ENCODE measurements at regions not wholly inside any gene's neighbourhood (a gene's known extent, or its start where the extent isn't known, plus 50 kb on each side); places are given as distances from the start of the nearest gene placed in this dataset.

GRCh38 chr4:24637173-24637572 is 52.8 kb upstream of the DHX15 start:
- DNase-seq: no peak

- no peak for DNase-seq
Measured at GRCh38 chr4:24638396-24638875, 54.1 kb upstream of the DHX15 start.

GRCh38 chr4:24639714-24640113 is 55.4 kb upstream of the DHX15 start:
- DNase-seq: peak; percentile 38

GRCh38 chr4:24640366-24640765 is 56.0 kb upstream of the DHX15 start:
- DNase-seq: peak; percentile 63

GRCh38 chr4:24642981-24643547 is 58.7 kb upstream of the DHX15 start:
- no peak for DNase-seq

GRCh38 chr4:24643774-24644520 is 59.6 kb upstream of the DHX15 start:
- DNase-seq: no peak

GRCh38 chr4:24644983-24645764 is 60.8 kb upstream of the DHX15 start:
- peak; percentile 20 for DNase-seq

DNA sequence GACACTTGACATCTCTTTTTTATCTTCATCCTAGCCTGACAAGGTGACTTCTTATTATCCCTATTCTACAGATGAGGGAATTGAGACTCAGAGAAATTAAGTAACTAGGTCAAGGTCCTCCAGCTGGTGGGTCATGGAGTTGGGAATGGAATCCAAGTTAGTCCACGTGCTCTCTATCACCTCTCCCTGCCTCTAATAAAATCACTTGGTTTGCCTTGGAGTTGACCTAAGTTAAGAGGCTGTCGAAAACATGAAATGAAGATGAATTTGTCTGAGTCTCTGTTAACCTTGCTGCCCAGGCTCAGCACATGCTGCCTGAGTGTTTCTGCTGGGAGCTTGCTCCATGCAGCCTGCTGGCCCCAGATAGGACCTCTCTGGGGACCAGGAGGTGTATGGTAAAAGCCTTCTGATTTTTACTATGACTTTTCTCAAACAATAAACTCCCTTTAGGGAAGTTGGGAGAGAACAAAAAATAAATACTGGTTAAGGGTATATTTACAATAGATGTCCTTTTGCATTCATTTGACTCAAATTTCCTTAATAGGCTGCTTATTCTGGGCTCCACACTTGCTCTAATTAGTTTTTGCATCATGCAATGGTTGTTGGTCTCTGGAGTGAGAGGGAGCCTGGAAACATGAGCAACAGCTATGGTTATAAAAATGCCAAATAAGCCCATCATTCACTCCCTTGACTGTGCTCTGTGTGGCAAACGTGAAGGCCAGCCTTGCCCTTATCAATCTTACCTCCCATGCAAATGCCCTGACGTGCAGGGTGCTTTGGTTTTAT is 61.6 kb upstream of the DHX15 start:
- peak; percentile 35 for DNase-seq

DNA sequence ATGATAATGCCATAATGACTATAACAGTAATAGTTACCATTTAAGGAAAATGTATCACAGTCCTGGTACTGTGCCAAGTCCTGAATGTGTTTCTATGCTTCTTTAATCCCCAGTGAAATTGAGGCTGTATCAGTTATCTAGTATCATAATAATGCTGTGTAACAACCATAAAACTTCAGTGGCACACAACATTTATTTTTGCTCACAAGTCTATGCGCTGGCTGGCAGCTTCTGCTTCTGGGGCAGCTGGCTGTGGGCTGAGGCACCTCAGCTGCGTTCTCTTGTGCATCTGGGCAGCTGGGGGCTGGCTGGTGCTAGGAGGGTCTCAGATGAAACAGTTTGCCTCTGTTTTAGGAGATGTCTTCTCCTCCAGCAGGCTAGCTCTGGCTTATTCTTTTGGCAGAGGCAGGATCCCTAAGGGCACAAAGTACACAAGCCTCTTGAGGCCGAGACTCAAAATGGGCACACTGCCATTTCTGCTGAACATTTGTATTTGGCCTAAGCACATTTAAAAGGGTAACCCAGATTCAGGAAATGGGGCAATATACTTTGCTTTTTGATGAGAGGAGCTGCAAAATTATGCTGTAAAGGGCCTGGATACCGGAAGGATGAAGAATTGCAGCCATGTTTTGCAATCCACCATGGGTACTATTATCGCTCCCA is 62.6 kb upstream of the DHX15 start:
- DNase-seq: peak; percentile 14

DNA sequence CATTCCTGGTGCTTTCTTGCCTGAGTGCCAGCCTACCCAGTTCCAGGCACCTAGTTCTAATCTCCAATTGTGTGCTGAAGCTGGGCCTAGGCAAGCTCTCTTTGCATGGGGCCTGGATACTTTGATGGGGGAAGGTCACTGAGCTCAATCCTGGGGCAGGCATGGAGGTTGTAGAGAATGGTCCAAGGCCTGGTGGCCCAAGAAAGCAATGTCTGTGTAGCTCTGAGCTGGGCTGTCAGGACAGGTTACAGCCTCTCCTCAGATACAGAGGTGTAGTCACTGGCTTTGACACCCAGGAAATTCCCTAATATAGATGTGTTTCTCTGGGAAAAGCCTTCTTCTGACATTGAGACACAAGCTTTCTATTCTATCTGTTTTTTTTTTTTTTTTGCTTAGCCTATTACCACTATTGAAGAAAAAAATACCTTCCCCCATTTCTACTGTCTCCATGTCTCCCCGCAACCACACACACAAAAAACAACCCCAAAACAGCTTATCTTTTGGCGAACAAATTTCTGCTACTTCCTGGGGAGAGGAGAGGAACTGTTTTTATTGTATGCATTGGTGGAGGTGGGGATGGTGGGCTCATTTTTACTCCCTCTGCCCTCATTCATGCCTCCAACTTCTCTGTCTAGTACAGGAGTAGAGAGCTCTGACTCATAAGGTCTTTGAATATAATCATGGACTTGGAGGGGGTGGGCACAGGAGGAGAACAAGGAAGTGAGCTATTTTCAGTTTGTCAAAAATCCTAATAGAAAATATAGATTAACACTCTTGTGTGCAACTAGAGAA is 66.7 kb upstream of the DHX15 start:
- DNase-seq: peak; percentile 92

- DNase-seq: no peak
Measured at GRCh38 chr4:24655326-24655725, 71.0 kb upstream of the DHX15 start.

DNA sequence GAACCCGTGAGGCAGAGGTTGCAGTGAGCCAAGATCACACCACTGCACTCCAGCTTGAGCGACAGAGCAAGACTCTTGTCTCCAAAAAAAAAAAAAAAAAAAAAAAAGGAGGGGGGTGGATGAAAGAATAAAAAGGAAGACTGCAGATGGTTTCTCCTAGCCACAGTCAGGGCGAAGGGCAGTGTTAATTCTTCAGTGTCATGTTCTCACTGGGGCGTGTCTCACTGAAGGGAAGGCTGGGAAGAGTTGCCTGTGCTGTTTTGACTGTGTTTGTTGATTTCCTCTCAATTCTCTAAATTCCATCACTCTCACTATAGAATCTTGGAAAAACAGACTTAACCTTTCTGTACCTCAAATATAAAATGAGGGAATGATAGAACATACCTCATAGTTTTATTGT is 71.6 kb upstream of the DHX15 start:
- DNase-seq: no peak

DNA sequence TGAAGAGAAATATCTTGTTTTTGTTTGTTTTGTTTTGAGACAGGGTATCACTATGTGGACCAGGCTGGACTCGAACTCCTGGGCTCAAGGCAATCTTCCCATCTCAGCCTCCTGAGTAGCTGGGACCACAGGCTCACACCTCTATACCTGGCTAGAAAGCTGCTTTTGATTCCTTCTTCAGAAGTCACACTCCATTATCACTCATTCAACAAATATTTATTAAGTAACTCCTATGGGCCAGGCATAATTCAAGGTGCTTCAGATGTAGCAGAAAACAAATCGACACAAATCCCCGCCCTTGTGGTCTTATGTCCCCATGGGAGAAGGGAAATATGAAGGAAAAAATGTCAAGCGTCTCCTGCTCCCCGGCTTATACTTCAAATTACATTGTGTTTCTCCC is 72.6 kb upstream of the DHX15 start:
- DNase-seq: no peak

DNA sequence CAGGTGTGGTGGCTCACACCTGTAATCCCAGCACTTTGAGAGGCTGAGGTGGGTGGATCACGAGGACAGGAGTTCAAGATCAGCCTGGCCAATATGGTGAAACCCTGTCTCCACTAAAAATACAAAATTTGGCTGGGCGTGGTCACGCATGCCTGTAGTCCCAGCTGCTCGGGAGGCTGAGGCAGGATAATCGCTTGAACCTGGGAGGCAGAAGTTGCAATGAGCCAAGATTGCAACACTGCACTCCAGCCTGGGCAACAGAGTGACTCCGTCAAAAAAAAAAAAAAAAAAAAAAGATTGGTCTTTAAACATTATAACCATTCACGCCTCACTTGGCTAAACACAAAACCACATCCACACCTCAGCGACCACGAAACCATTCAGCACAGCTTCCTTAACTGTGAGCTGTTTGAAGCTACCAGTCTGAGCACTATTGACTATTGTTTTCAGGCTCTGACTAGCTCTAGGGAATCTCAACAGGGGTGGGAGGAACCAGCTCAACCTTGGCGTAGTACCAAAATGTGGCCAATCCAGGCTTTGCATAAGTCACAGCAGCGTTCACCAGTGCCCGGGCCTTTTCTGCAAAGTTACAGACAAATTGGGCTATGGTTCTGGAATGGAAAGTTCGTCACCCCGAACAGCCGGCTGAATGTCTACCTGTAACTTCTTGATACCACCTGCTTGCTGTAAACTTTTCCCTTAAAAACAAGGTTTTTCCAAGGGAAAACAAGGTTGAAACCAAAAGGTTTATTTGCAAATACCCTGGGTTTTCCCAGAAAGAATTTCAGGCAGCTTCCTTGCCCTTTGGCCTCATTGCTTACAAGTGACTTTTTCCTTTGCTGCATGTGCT is 73.6 kb upstream of the DHX15 start:
- peak; percentile 62 for DNase-seq

- DNase-seq: no peak
Measured at GRCh38 chr4:24659241-24659961, 75.0 kb upstream of the DHX15 start.

GRCh38 chr4:24662056-24662455 is 77.7 kb upstream of the DHX15 start:
- no peak for DNase-seq

DNA sequence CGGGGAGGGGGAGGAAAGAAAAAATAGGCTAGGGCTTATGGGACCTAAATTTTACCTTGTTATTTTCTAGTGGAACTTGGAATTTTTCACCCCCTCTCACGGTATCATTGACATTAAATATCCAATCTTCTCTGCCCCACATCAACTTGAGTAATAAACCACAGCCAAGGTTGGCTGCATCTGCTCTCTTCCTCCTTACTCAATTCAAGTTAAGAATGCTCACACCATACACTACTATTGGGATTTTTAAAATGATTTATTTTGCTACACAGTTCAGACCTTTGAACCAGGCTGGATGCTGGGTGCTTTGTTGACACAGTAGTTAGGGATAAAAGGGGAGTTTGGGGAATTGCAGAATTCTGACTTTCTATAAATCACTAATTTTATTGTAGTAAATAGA is 78.2 kb upstream of the DHX15 start:
- no peak for DNase-seq

DNA sequence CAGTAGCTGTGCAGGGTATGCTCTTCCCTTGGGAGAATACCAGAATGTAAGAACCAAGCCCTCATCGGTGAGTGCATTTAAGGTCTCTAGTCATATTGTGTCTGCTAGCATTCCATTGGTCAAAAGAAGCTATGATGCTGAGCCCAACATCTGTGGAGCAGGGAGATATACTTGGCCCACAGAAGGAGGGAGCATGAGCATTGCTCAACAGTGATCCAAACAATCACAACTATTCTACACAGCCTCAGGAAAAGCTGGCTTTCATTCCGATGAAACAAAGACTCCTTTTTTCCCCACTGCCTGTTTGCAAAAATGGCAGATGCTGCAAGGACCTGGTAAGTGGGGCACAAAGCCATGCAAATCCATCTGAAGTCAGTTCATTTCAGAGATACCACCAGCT is 80.6 kb upstream of the DHX15 start:
- no peak for DNase-seq

GRCh38 chr4:24666316-24666715 is 82.0 kb upstream of the DHX15 start:
- DNase-seq: no peak

Measured in hematopoietic multipotent progenitor cell treated with erythropoietin and hydrocortisone succinate and interleukin-3 and kit ligand, for 4 days (in vitro differentiated cells).